Endothelial cell (in vitro differentiated cells): ENCODE measurements at regions not wholly inside any gene's neighbourhood (a gene's known extent, or its start where the extent isn't known, plus 50 kb on each side); places are given as distances from the start of the nearest gene placed in this dataset.

Experiments used
- DNase-seq: peaks from one replicate; pipeline ENCODE4 v3.0.0; 2021; ENCODE audit warnings: low spot score
- H3K27ac Mint-ChIP-seq: one replicate; pipeline ENCODE4 v1.8.0; 2021; ENCODE audit warnings: mixed read lengths, inconsistent platforms; ENCODE audit not compliant: unreplicated experiment
- H3K27me3 Mint-ChIP-seq: one replicate; pipeline ENCODE4 v1.8.0; 2021; ENCODE audit warnings: mild to moderate bottlenecking, moderate library complexity, mixed read lengths, inconsistent platforms; ENCODE audit not compliant: unreplicated experiment
- H3K36me3 Mint-ChIP-seq: one replicate; pipeline ENCODE4 v1.8.0; 2021; ENCODE audit warnings: mild to moderate bottlenecking, low read depth, mixed read lengths, inconsistent platforms; ENCODE audit not compliant: unreplicated experiment
- H3K4me1 Mint-ChIP-seq: one replicate; pipeline ENCODE4 v1.8.0; 2021; ENCODE audit warnings: mild to moderate bottlenecking, mixed read lengths, inconsistent platforms; ENCODE audit not compliant: unreplicated experiment
- H3K4me3 Mint-ChIP-seq: one replicate; pipeline ENCODE4 v1.8.0; 2021; ENCODE audit warnings: mild to moderate bottlenecking, mixed read lengths, inconsistent platforms; ENCODE audit not compliant: unreplicated experiment
- H3K9me3 Mint-ChIP-seq: one replicate; pipeline ENCODE4 v1.8.0; 2021; ENCODE audit warnings: mixed read lengths, inconsistent platforms; ENCODE audit not compliant: unreplicated experiment
- TF ChIP-seq, protein P1 (sequence below): fragments of 200-600 bp; sonication (generic); IDR thresholded peaks from one replicate; pipeline ENCODE4 v1.5.0; 2021; ENCODE audit warnings: antibody characterized with exemption; ENCODE audit not compliant: unreplicated experiment

DNA sequence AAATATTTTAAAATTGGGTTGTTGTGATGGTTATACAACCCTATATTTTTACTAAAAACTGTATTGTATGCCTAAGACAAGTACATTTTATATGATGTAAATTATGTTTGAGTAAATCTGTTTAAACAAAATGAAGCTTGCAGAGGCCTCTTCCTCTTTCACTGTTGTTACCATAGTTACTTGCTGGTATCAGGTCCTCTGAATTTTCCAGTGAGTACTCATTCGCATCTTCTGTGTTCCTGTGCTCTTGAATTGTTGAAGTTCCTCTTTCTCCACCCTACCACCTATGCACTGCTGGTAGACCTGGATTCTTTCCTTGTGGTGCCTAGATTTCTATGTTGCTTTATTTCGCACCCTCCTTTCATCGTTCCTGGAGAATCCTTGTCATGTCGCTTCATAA, 938.5 kb upstream of the ACO1 start:
- no peaks in the 10 kb centered on the region for H3K36me3 Mint-ChIP-seq
- TF ChIP-seq, protein P1, sequence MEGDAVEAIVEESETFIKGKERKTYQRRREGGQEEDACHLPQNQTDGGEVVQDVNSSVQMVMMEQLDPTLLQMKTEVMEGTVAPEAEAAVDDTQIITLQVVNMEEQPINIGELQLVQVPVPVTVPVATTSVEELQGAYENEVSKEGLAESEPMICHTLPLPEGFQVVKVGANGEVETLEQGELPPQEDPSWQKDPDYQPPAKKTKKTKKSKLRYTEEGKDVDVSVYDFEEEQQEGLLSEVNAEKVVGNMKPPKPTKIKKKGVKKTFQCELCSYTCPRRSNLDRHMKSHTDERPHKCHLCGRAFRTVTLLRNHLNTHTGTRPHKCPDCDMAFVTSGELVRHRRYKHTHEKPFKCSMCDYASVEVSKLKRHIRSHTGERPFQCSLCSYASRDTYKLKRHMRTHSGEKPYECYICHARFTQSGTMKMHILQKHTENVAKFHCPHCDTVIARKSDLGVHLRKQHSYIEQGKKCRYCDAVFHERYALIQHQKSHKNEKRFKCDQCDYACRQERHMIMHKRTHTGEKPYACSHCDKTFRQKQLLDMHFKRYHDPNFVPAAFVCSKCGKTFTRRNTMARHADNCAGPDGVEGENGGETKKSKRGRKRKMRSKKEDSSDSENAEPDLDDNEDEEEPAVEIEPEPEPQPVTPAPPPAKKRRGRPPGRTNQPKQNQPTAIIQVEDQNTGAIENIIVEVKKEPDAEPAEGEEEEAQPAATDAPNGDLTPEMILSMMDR: no peak
- no peak overlapping the region for H3K4me3 Mint-ChIP-seq
- peaks cover 2% of the 10 kb centered on the region for H3K4me1 Mint-ChIP-seq
- H3K27ac Mint-ChIP-seq: no peak overlapping the region
- no peaks in the 10 kb centered on the region for H3K27me3 Mint-ChIP-seq
- H3K9me3 Mint-ChIP-seq: no peaks in the 10 kb centered on the region
- no peak for DNase-seq

DNA sequence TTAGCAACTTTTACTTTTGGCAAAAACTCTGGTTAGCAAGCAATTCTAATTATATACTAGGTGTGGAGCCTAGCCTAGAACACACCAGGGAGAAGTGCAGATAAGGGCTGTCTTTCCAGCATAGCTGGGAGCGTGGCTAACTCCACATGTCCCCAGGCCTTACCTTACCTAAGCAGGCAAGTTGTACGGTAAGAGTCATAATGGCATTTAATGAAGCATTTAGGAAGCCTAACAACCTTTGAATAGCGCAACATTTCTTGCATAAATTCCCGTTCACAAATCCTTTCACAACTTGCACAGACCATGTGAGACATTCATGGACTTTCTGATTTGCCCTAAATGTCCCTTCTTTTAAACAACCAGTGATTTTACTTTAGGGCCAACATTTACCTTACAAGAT, 917.4 kb upstream of the ACO1 start:
- no peak overlapping the region for H3K27ac Mint-ChIP-seq
- H3K36me3 Mint-ChIP-seq: no peaks in the 10 kb centered on the region
- H3K4me1 Mint-ChIP-seq: peaks cover 5% of the 10 kb centered on the region
- H3K4me3 Mint-ChIP-seq: no peak overlapping the region
- no peaks in the 10 kb centered on the region for H3K27me3 Mint-ChIP-seq
- TF ChIP-seq, protein P1: no peak
- no peak for DNase-seq
- H3K9me3 Mint-ChIP-seq: peaks cover 5% of the 10 kb centered on the region

DNA sequence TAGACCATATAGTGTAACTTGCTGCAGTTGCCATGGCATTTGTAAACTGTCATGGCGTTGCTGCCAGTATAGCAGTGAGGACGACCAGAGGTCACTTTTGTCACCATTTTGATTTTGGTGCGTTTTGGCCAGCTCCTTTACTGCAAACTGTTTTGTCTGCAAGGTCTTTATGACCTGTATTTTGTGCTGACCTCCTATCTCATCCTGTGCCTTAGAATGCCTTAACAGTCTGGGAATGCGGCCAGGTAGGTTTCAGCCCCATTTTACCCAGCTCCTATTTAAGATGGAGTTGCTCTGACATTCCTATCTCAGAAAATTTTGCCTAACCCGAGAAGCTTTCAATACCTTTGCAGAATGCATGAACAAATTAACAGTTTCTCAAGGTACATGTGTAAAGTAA, 914.4 kb upstream of the ACO1 start:
- H3K4me3 Mint-ChIP-seq: no peak overlapping the region
- no peaks in the 10 kb centered on the region for H3K27me3 Mint-ChIP-seq
- H3K27ac Mint-ChIP-seq: no peak overlapping the region
- H3K4me1 Mint-ChIP-seq: peaks cover 5% of the 10 kb centered on the region
- no peaks in the 10 kb centered on the region for H3K36me3 Mint-ChIP-seq
- TF ChIP-seq, protein P1: no peak
- no peaks in the 10 kb centered on the region for H3K9me3 Mint-ChIP-seq
- no peak for DNase-seq

DNA sequence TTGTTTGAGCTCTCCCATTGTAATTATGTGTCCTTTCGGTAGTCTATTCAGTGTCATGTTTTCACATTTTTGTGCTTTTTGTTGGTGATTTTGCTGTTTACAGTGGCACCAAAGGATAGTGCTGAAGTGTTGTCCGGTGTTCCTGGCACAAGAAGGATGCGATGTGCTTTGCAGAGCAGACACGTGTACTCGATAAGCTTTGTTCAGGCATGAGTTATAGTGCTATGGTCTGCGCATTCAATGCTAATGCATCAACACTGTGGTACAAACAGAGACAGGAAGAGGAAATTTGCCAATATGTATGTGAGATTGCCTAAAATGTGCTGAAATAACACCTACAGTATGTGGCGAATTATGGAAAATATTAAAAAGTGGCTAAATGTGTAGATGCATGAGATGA, 913.4 kb upstream of the ACO1 start:
- Mint-ChIP-seq H3K27ac (no peak overlapping the region), H3K36me3 (no peaks in the 10 kb centered on the region), H3K27me3 (no peaks in the 10 kb centered on the region), H3K4me3 (no peak overlapping the region), H3K9me3 (no peaks in the 10 kb centered on the region), H3K4me1 (peaks cover 5% of the 10 kb centered on the region)
- no peak for DNase-seq
- TF ChIP-seq, protein P1: no peak

DNA sequence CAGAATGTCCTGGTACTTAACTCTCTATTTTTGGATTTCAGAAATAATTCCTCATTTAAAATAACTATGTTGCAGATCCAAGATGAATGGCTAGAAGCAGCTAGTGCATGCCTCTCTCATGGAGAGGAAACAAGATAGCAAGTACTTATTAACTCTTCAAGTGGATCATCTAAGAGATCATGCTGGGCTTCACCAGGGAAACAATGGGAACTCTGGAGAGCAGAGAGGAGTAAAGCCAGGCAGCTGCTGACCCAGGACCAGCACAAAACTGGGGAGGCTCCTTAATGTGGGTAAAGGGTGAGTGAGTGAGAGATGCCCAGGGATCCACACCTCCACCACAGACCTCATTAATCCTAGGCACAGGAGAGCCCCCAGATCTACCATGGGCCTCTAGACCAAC, 897.8 kb upstream of the ACO1 start:
- Mint-ChIP-seq H3K4me1 (peaks cover 1% of the 10 kb centered on the region), H3K27ac (no peak overlapping the region), H3K27me3 (peaks cover 3% of the 10 kb centered on the region), H3K9me3 (no peaks in the 10 kb centered on the region), H3K36me3 (no peaks in the 10 kb centered on the region), H3K4me3 (no peak overlapping the region)
- TF ChIP-seq, protein P1: no peak
- no peak for DNase-seq
